ENCODE measurements at regions not wholly inside any gene's neighbourhood (a gene's known extent, or its start where the extent isn't known, plus 50 kb on each side); places are given as distances from the start of the nearest gene placed in this dataset.
"Not testable (repeated sequence)": the region's sequence is repeated elsewhere in the genome, so short reads cannot be mapped to it uniquely, and the experiment has no call there.

GRCh38 chr21:15979493-15979892 is 249.7 kb downstream of the USP25 start:
- H2AFZ ChIP-seq (ENCODE audit: low read length); H4K8ac ChIP-seq (ENCODE audit: low read depth, low read length); H3K79me1 ChIP-seq (ENCODE audit: low read depth, low read length); H3K9ac ChIP-seq (ENCODE audit: low read depth, low read length, poor library complexity); H2BK5ac ChIP-seq (ENCODE audit: low read length); H4K91ac ChIP-seq (ENCODE audit: low read depth, low read length, poor library complexity); H3K4ac ChIP-seq (ENCODE audit: low read length); H3K36me3 ChIP-seq (replicated peaks in 1 of 2; ENCODE audit: control insufficient read depth in 2 of 2, insufficient read depth in 2 of 2, low read length in 2 of 2); DNase-seq (ENCODE audit: low spot score); H3K9me3 ChIP-seq (replicated peaks in 1 of 2; ENCODE audit: control insufficient read depth in 2 of 2, insufficient read depth in 1 of 2, low read depth in 1 of 2, low read length in 2 of 2); H2AK5ac ChIP-seq (ENCODE audit: low read depth, low read length); H3K23ac ChIP-seq (ENCODE audit: low read depth, low read length, poor library complexity); H3K18ac ChIP-seq (ENCODE audit: low read length); H3K14ac ChIP-seq (ENCODE audit: low read length); H3K4me2 ChIP-seq (ENCODE audit: insufficient read depth, low read length, poor library complexity, severe bottlenecking); H2BK12ac ChIP-seq (ENCODE audit: low read length); H3K27me3 ChIP-seq (ENCODE audit: control insufficient read depth in 3 of 3, insufficient read depth in 3 of 3, low read depth in 1 of 3, low read length in 3 of 3); H3K27ac ChIP-seq (replicated peaks; ENCODE audit: low read length); H2BK120ac ChIP-seq (ENCODE audit: low read depth, low read length); H2BK15ac ChIP-seq (ENCODE audit: low read length); H3K4me1 ChIP-seq (ENCODE audit: control insufficient read depth in 2 of 2, insufficient read depth in 1 of 2, low read depth in 1 of 2, low read length in 2 of 2); H3K4me3 ChIP-seq (ENCODE audit: low read length in 2 of 2): not testable (repeated sequence)
- no CpG with 5 or more reads among the region's 6 CpGs for WGBS, 2 donors (ENCODE audit: extremely low coverage in 2 of 2, insufficient read length in 2 of 2, insufficient replicate concordance in 1 of 2)

DNA sequence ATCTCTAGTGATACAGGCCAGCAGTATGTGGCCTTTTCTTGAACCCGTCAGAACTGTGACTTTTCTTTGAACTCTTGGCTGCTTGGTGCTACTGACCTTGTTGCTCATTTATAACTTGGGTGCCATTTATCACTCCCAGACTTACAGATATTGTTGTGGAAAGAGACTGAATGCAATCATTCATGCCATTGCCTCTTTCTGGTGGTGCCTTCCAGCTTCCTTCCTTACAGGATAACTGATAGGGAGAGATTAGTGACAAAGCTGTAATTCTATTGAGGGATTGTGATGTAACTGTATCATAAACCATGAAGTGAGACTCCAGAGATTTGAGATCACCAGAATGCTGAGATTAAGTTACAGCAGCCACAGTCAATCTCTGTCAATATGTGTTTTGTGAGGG is 256.5 kb downstream of the USP25 start:
- Histone ChIP-seq H3K27me3 (ENCODE audit: control insufficient read depth in 3 of 3, insufficient read depth in 3 of 3, low read depth in 1 of 3, low read length in 3 of 3) (no peaks in the 10 kb centered on the region), H2AK5ac (ENCODE audit: low read depth, low read length) (no peak overlapping the region), H2BK15ac (ENCODE audit: low read length) (no peak overlapping the region), H3K9ac (ENCODE audit: low read depth, low read length, poor library complexity) (no peak overlapping the region), H4K91ac (ENCODE audit: low read depth, low read length, poor library complexity) (no peak overlapping the region), H3K27ac (replicated peaks; ENCODE audit: low read length) (no peak overlapping the region), H3K14ac (ENCODE audit: low read length) (no peak overlapping the region), H2BK12ac (ENCODE audit: low read length) (no peak overlapping the region), H3K4me2 (ENCODE audit: insufficient read depth, low read length, poor library complexity, severe bottlenecking) (no peak overlapping the region), H3K4me1 (ENCODE audit: control insufficient read depth in 2 of 2, insufficient read depth in 1 of 2, low read depth in 1 of 2, low read length in 2 of 2) (no peaks in the 10 kb centered on the region), H3K4me3 (ENCODE audit: low read length in 2 of 2) (no peak overlapping the region), H3K36me3 (replicated peaks in 1 of 2; ENCODE audit: control insufficient read depth in 2 of 2, insufficient read depth in 2 of 2, low read length in 2 of 2) (no peaks in the 10 kb centered on the region), H2BK120ac (ENCODE audit: low read depth, low read length) (no peak overlapping the region), H3K9me3 (replicated peaks in 1 of 2; ENCODE audit: control insufficient read depth in 2 of 2, insufficient read depth in 1 of 2, low read depth in 1 of 2, low read length in 2 of 2) (no peaks in the 10 kb centered on the region), H4K8ac (ENCODE audit: low read depth, low read length) (no peak overlapping the region), H2BK5ac (ENCODE audit: low read length) (no peak overlapping the region), H3K18ac (ENCODE audit: low read length) (no peak overlapping the region), H3K79me1 (ENCODE audit: low read depth, low read length) (no peaks in the 10 kb centered on the region), H3K23ac (ENCODE audit: low read depth, low read length, poor library complexity) (no peak overlapping the region), H2AFZ (ENCODE audit: low read length) (no peak overlapping the region), H3K4ac (ENCODE audit: low read length) (no peak overlapping the region)
- DNase-seq (ENCODE audit: low spot score), result no peak
- no CpG with 5 or more reads among the region's 1 CpG for WGBS, 2 donors (ENCODE audit: extremely low coverage in 2 of 2, insufficient read length in 2 of 2, insufficient replicate concordance in 1 of 2)

DNA sequence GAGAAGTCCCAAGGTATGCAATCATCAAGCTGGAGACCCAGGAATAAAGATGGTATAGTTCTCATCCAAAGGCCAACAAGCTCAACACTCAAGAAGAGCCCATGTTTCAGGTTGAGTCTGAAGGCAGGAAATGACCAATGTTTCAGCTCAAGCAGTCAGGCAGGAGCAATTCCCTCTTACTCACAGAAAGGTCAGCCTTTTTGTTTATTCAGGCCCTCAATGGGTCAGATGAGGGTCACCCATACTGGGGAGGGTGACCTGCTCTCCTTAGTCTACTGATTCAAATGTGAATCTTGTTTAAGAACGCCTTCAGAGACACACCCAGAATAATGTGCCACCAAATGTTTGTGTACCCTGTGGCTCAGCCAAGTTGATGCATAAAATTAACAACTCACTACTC is 262.4 kb downstream of the USP25 start:
- no peak overlapping the region for H3K14ac ChIP-seq (ENCODE audit: low read length)
- no peak overlapping the region for H2BK5ac ChIP-seq (ENCODE audit: low read length)
- no peak overlapping the region for H3K9ac ChIP-seq (ENCODE audit: low read depth, low read length, poor library complexity)
- no peak overlapping the region for H3K18ac ChIP-seq (ENCODE audit: low read length)
- H3K4me1 ChIP-seq (ENCODE audit: control insufficient read depth in 2 of 2, insufficient read depth in 1 of 2, low read depth in 1 of 2, low read length in 2 of 2), result no peaks in the 10 kb centered on the region
- no peak overlapping the region for H2BK120ac ChIP-seq (ENCODE audit: low read depth, low read length)
- H3K27ac ChIP-seq (replicated peaks; ENCODE audit: low read length), result no peak overlapping the region
- no peak overlapping the region for H2AFZ ChIP-seq (ENCODE audit: low read length)
- no peaks in the 10 kb centered on the region for H3K79me1 ChIP-seq (ENCODE audit: low read depth, low read length)
- no CpG with 5 or more reads among the region's 1 CpG for WGBS, 2 donors (ENCODE audit: extremely low coverage in 2 of 2, insufficient read length in 2 of 2, insufficient replicate concordance in 1 of 2)
- H3K36me3 ChIP-seq (replicated peaks in 1 of 2; ENCODE audit: control insufficient read depth in 2 of 2, insufficient read depth in 2 of 2, low read length in 2 of 2), result no peaks in the 10 kb centered on the region
- H2BK15ac ChIP-seq (ENCODE audit: low read length), result no peak overlapping the region
- no peak for DNase-seq (ENCODE audit: low spot score)
- H3K4me3 ChIP-seq (ENCODE audit: low read length in 2 of 2), result no peak overlapping the region
- H3K4ac ChIP-seq (ENCODE audit: low read length), result no peak overlapping the region
- H4K91ac ChIP-seq (ENCODE audit: low read depth, low read length, poor library complexity), result no peak overlapping the region
- H3K9me3 ChIP-seq (replicated peaks in 1 of 2; ENCODE audit: control insufficient read depth in 2 of 2, insufficient read depth in 1 of 2, low read depth in 1 of 2, low read length in 2 of 2), result no peaks in the 10 kb centered on the region
- H2BK12ac ChIP-seq (ENCODE audit: low read length), result no peak overlapping the region
- no peak overlapping the region for H3K23ac ChIP-seq (ENCODE audit: low read depth, low read length, poor library complexity)
- H2AK5ac ChIP-seq (ENCODE audit: low read depth, low read length), result no peak overlapping the region
- H3K4me2 ChIP-seq (ENCODE audit: insufficient read depth, low read length, poor library complexity, severe bottlenecking), result no peak overlapping the region
- H4K8ac ChIP-seq (ENCODE audit: low read depth, low read length), result no peak overlapping the region
- no peaks in the 10 kb centered on the region for H3K27me3 ChIP-seq (ENCODE audit: control insufficient read depth in 3 of 3, insufficient read depth in 3 of 3, low read depth in 1 of 3, low read length in 3 of 3)

- Histone ChIP-seq H3K18ac (ENCODE audit: low read length) (no peak overlapping the region), H3K14ac (ENCODE audit: low read length) (no peak overlapping the region)
- WGBS, 2 donors (ENCODE audit: extremely low coverage in 2 of 2, insufficient read length in 2 of 2, insufficient replicate concordance in 1 of 2), result no CpG with 5 or more reads among the region's 2 CpGs
These were observed 264.2 kb downstream of the USP25 start for GRCh38 chr21:15993951-15994350.

More at GRCh38 chr21:15993951-15994350, 264.2 kb downstream of the USP25 start:
- no peaks in the 10 kb centered on the region for H3K79me1 ChIP-seq (ENCODE audit: low read depth, low read length)
- H2BK15ac ChIP-seq (ENCODE audit: low read length), result no peak overlapping the region
- no peaks in the 10 kb centered on the region for H3K4me1 ChIP-seq (ENCODE audit: control insufficient read depth in 2 of 2, insufficient read depth in 1 of 2, low read depth in 1 of 2, low read length in 2 of 2)
- no peaks in the 10 kb centered on the region for H3K9me3 ChIP-seq (replicated peaks in 1 of 2; ENCODE audit: control insufficient read depth in 2 of 2, insufficient read depth in 1 of 2, low read depth in 1 of 2, low read length in 2 of 2)
- H3K27me3 ChIP-seq (ENCODE audit: control insufficient read depth in 3 of 3, insufficient read depth in 3 of 3, low read depth in 1 of 3, low read length in 3 of 3), result no peaks in the 10 kb centered on the region
- no peak overlapping the region for H3K4me2 ChIP-seq (ENCODE audit: insufficient read depth, low read length, poor library complexity, severe bottlenecking)
- H2BK12ac ChIP-seq (ENCODE audit: low read length), result no peak overlapping the region
- no peak overlapping the region for H3K4ac ChIP-seq (ENCODE audit: low read length)
- no peak overlapping the region for H4K91ac ChIP-seq (ENCODE audit: low read depth, low read length, poor library complexity)
- no peak overlapping the region for H2AFZ ChIP-seq (ENCODE audit: low read length)
- no peak overlapping the region for H2BK120ac ChIP-seq (ENCODE audit: low read depth, low read length)
- no peak for DNase-seq (ENCODE audit: low spot score)
- H2AK5ac ChIP-seq (ENCODE audit: low read depth, low read length), result no peak overlapping the region
- no peak overlapping the region for H3K9ac ChIP-seq (ENCODE audit: low read depth, low read length, poor library complexity)
- H2BK5ac ChIP-seq (ENCODE audit: low read length), result no peak overlapping the region
- no peak overlapping the region for H4K8ac ChIP-seq (ENCODE audit: low read depth, low read length)
- H3K4me3 ChIP-seq (ENCODE audit: low read length in 2 of 2), result no peak overlapping the region
- H3K23ac ChIP-seq (ENCODE audit: low read depth, low read length, poor library complexity), result no peak overlapping the region
- no peak overlapping the region for H3K27ac ChIP-seq (replicated peaks; ENCODE audit: low read length)
- no peaks in the 10 kb centered on the region for H3K36me3 ChIP-seq (replicated peaks in 1 of 2; ENCODE audit: control insufficient read depth in 2 of 2, insufficient read depth in 2 of 2, low read length in 2 of 2)

All from neuronal stem cell (in vitro differentiated cells).